ENCODE measurements at regions not wholly inside any gene's neighbourhood (a gene's known extent, or its start where the extent isn't known, plus 50 kb on each side); places are given as distances from the start of the nearest gene placed in this dataset.

DNA sequence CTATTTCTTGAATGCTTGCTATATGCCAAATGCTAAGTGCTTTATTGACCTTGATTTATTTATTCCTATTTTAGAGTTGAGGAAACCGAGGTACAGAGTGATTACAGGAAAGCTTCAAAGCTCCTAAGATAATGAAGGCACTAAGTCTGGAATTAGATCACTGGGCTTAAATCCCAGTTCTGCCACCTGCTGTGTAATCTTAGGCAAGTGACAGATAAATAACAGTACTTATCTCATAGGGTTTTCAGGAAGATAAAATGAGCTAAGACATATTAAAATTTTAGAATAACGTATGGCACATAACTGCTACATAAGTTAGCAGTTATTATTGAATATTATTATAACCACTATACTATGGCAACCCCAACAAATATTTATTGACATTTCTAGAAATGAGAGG is 843.8 kb downstream of the DTWD2 start (continued):
- TF ChIP-seq, protein P1, sequence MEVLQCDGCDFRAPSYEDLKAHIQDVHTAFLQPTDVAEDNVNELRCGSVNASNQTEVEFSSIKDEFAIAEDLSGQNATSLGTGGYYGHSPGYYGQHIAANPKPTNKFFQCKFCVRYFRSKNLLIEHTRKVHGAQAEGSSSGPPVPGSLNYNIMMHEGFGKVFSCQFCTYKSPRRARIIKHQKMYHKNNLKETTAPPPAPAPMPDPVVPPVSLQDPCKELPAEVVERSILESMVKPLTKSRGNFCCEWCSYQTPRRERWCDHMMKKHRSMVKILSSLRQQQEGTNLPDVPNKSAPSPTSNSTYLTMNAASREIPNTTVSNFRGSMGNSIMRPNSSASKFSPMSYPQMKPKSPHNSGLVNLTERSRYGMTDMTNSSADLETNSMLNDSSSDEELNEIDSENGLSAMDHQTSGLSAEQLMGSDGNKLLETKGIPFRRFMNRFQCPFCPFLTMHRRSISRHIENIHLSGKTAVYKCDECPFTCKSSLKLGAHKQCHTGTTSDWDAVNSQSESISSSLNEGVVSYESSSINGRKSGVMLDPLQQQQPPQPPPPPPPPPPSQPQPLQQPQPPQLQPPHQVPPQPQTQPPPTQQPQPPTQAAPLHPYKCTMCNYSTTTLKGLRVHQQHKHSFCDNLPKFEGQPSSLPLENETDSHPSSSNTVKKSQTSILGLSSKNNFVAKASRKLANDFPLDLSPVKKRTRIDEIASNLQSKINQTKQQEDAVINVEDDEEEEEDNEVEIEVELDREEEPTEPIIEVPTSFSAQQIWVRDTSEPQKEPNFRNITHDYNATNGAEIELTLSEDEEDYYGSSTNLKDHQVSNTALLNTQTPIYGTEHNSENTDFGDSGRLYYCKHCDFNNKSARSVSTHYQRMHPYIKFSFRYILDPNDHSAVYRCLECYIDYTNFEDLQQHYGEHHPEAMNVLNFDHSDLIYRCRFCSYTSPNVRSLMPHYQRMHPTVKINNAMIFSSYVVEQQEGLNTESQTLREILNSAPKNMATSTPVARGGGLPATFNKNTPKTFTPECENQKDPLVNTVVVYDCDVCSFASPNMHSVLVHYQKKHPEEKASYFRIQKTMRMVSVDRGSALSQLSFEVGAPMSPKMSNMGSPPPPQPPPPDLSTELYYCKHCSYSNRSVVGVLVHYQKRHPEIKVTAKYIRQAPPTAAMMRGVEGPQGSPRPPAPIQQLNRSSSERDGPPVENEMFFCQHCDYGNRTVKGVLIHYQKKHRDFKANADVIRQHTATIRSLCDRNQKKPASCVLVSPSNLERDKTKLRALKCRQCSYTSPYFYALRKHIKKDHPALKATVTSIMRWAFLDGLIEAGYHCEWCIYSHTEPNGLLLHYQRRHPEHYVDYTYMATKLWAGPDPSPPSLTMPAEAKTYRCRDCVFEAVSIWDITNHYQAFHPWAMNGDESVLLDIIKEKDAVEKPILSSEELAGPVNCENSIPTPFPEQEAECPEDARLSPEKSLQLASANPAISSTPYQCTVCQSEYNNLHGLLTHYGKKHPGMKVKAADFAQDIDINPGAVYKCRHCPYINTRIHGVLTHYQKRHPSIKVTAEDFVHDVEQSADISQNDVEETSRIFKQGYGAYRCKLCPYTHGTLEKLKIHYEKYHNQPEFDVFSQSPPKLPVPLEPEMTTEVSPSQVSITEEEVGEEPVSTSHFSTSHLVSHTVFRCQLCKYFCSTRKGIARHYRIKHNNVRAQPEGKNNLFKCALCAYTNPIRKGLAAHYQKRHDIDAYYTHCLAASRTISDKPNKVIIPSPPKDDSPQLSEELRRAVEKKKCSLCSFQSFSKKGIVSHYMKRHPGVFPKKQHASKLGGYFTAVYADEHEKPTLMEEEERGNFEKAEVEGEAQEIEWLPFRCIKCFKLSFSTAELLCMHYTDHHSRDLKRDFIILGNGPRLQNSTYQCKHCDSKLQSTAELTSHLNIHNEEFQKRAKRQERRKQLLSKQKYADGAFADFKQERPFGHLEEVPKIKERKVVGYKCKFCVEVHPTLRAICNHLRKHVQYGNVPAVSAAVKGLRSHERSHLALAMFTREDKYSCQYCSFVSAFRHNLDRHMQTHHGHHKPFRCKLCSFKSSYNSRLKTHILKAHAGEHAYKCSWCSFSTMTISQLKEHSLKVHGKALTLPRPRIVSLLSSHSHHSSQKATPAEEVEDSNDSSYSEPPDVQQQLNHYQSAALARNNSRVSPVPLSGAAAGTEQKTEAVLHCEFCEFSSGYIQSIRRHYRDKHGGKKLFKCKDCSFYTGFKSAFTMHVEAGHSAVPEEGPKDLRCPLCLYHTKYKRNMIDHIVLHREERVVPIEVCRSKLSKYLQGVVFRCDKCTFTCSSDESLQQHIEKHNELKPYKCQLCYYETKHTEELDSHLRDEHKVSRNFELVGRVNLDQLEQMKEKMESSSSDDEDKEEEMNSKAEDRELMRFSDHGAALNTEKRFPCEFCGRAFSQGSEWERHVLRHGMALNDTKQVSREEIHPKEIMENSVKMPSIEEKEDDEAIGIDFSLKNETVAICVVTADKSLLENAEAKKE (CRISPR knock-in tag; IDR thresholded peaks at IDR 0.05) = no peak
- TF ChIP-seq, protein P2, sequence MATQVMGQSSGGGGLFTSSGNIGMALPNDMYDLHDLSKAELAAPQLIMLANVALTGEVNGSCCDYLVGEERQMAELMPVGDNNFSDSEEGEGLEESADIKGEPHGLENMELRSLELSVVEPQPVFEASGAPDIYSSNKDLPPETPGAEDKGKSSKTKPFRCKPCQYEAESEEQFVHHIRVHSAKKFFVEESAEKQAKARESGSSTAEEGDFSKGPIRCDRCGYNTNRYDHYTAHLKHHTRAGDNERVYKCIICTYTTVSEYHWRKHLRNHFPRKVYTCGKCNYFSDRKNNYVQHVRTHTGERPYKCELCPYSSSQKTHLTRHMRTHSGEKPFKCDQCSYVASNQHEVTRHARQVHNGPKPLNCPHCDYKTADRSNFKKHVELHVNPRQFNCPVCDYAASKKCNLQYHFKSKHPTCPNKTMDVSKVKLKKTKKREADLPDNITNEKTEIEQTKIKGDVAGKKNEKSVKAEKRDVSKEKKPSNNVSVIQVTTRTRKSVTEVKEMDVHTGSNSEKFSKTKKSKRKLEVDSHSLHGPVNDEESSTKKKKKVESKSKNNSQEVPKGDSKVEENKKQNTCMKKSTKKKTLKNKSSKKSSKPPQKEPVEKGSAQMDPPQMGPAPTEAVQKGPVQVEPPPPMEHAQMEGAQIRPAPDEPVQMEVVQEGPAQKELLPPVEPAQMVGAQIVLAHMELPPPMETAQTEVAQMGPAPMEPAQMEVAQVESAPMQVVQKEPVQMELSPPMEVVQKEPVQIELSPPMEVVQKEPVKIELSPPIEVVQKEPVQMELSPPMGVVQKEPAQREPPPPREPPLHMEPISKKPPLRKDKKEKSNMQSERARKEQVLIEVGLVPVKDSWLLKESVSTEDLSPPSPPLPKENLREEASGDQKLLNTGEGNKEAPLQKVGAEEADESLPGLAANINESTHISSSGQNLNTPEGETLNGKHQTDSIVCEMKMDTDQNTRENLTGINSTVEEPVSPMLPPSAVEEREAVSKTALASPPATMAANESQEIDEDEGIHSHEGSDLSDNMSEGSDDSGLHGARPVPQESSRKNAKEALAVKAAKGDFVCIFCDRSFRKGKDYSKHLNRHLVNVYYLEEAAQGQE (IDR thresholded peaks at IDR 0.05; ENCODE audit: unreplicated experiment) = no peak
- TF ChIP-seq NANOG (IDR thresholded peaks at IDR 0.05; ENCODE audit: borderline replicate concordance) (no peak), EZH2 (IDR thresholded peaks at IDR 0.05; ENCODE audit: low read depth, unreplicated experiment) (no peak), CREB1 (CRISPR knock-in tag; IDR thresholded peaks at IDR 0.05; ENCODE audit: low read depth) (no peak), JUNB (IDR thresholded peaks at IDR 0.05; ENCODE audit: unreplicated experiment) (no peak), ZNF114 (CRISPR knock-in tag; IDR thresholded peaks at IDR 0.05) (no peak)
- TF ChIP-seq, protein P3, sequence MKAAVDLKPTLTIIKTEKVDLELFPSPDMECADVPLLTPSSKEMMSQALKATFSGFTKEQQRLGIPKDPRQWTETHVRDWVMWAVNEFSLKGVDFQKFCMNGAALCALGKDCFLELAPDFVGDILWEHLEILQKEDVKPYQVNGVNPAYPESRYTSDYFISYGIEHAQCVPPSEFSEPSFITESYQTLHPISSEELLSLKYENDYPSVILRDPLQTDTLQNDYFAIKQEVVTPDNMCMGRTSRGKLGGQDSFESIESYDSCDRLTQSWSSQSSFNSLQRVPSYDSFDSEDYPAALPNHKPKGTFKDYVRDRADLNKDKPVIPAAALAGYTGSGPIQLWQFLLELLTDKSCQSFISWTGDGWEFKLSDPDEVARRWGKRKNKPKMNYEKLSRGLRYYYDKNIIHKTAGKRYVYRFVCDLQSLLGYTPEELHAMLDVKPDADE (IDR thresholded peaks at IDR 0.05) = no peak

All from GM23338 (cell line).